ENCODE measurements at regions not wholly inside any gene's neighbourhood (a gene's known extent, or its start where the extent isn't known, plus 50 kb on each side); places are given as distances from the start of the nearest gene placed in this dataset.

- in situ Hi-C loops (cut with HindIII; ENCODE audit: low pct_unique_long_range_greater_than_20kb, low sequenced_read_pairs): no loop called here
Observed at GRCh38 chr2:205857520-205858237, 175.4 kb downstream of the NRP2 start.

GRCh38 chr2:205852457-205852856 is 170.2 kb downstream of the NRP2 start:
- no peak for TF ChIP-seq SIN3A (IDR thresholded peaks at IDR 0.05; ENCODE audit: borderline replicate concordance, insufficient read depth, low read depth, low read length)
- TF ChIP-seq TCF7L2 (IDR thresholded peaks at IDR 0.05; ENCODE audit: low read depth, low read length): no peak
- no peak for TF ChIP-seq POLR2AphosphoS5 (IDR thresholded peaks at IDR 0.05; ENCODE audit: low read depth, low read length)
- no peak for TF ChIP-seq REST (IDR thresholded peaks at IDR 0.05; ENCODE audit: insufficient read depth in 1 of 2, low read depth in 2 of 2, low read length in 1 of 2)
- TF ChIP-seq CTCF (IDR thresholded peaks at IDR 0.05): no peak
- peaks cover 4% of the 10 kb centered on the region for H3K27me3 ChIP-seq (ENCODE audit: control insufficient read depth, insufficient read depth, low read length)
- no peaks in the 10 kb centered on the region for H3K9me3 ChIP-seq (ENCODE audit: control insufficient read depth, insufficient read depth, low read depth, low read length)
- ChIA-PET CTCF (interaction anchor here (0.6 kb wide), 1 partner anchor 669 kb away, joined by 4 read pairs; no protein-coding TSS in a partner anchor), POLR2A (no interaction called here)
- DNase-seq (ENCODE audit: low read depth, low spot score): no peak
- intact Hi-C loops (cut with micrococcal nuclease; ENCODE audit: unreplicated experiment) (no loop called here), in situ Hi-C loops (cut with HindIII; ENCODE audit: low pct_unique_long_range_greater_than_20kb, low sequenced_read_pairs) (no loop called here)
- H3K36me3 ChIP-seq (ENCODE audit: control insufficient read depth, insufficient read depth, low read length): no peaks in the 10 kb centered on the region
- H3K4me3 ChIP-seq (ENCODE audit: low read depth in 2 of 2, low read length in 2 of 2): no peak overlapping the region
- ATAC-seq: no peak
- no peak overlapping the region for H3K27ac ChIP-seq (ENCODE audit: low read length)
- BruUV-seq (replicated peaks): no TSS peak
- H3K4me1 ChIP-seq (ENCODE audit: control insufficient read depth, insufficient read depth, low read length): no peaks in the 10 kb centered on the region

More at GRCh38 chr2:205857520-205858237, 175.4 kb downstream of the NRP2 start:
- Histone ChIP-seq H3K36me3 (ENCODE audit: control insufficient read depth, insufficient read depth, low read length) (no peaks in the 10 kb centered on the region), H3K27me3 (ENCODE audit: control insufficient read depth, insufficient read depth, low read length) (peaks cover 4% of the 10 kb centered on the region; the same call in 1 of the 2 replicates), H3K4me3 (ENCODE audit: low read depth in 2 of 2, low read length in 2 of 2) (no peak overlapping the region), H3K9me3 (ENCODE audit: control insufficient read depth, insufficient read depth, low read depth, low read length) (no peaks in the 10 kb centered on the region), H3K4me1 (ENCODE audit: control insufficient read depth, insufficient read depth, low read length) (no peaks in the 10 kb centered on the region), H3K27ac (ENCODE audit: low read length) (no peak overlapping the region)
- DNase-seq (ENCODE audit: low read depth, low spot score): no peak
- no peak for ATAC-seq
- POLR2A ChIA-PET: no interaction called here
- CTCF ChIA-PET: no interaction called here
- no TSS peak for BruUV-seq (replicated peaks)
- no peak for TF ChIP-seq CTCF (IDR thresholded peaks at IDR 0.05)
- intact Hi-C loops (cut with micrococcal nuclease; ENCODE audit: unreplicated experiment): no loop called here

Measured in Panc1 (cell line).